Astrocyte (in vitro differentiated cells and primary cell): ENCODE measurements at regions not wholly inside any gene's neighbourhood (a gene's known extent, or its start where the extent isn't known, plus 50 kb on each side); places are given as distances from the start of the nearest gene placed in this dataset.

Source experiments
- DNase-seq: peaks from one replicate; pipeline ENCODE4 v3.0.0-alpha.2; 2010; ENCODE audit warnings: low read depth
- FAIRE-seq: peaks from 2 replicates; lab custom pipeline; 2011; peaks lifted over from hg19 to GRCh38; lab: Jason Lieb, UNC
- H2AFZ ChIP-seq: 2 replicates; pipeline ENCODE4 v1.6.0; 2012; ENCODE audit warnings: low read depth, low read length, inconsistent platforms
- H3K27ac ChIP-seq: 2 replicates; pipeline ENCODE4 v1.5.1; 2011; ENCODE audit warnings: low read depth, low read length, inconsistent platforms
- H3K27me3 ChIP-seq: 2 replicates; pipeline ENCODE4 v1.6.0; 2011; ENCODE audit warnings: low read length, inconsistent platforms; ENCODE audit not compliant: insufficient read depth
- H3K36me3 ChIP-seq: 2 replicates; pipeline ENCODE4 v1.5.1; 2011; ENCODE audit warnings: low read length, inconsistent platforms; ENCODE audit not compliant: insufficient read depth
- H3K4me1 ChIP-seq: 2 replicates; pipeline ENCODE4 v1.5.1; 2011; ENCODE audit warnings: low read length, inconsistent platforms; ENCODE audit not compliant: insufficient read depth
- H3K4me2 ChIP-seq: 2 replicates; pipeline ENCODE4 v1.6.0; 2012; ENCODE audit warnings: low read length, inconsistent platforms
- H3K4me3 ChIP-seq: 2 replicates; pipeline ENCODE4 v1.5.1; 2011; ENCODE audit warnings: low read depth, mild to moderate bottlenecking, low read length, inconsistent platforms; ENCODE audit not compliant: insufficient read depth
- H3K79me2 ChIP-seq: 2 replicates; pipeline ENCODE4 v1.6.0; 2012; ENCODE audit warnings: mild to moderate bottlenecking, low read length, inconsistent platforms; ENCODE audit not compliant: insufficient read depth
- H3K9ac ChIP-seq: 2 replicates; pipeline ENCODE4 v1.6.0; 2012; ENCODE audit warnings: mild to moderate bottlenecking, low read length, inconsistent platforms
- H3K9me3 ChIP-seq: 2 replicates; pipeline ENCODE4 v1.5.1; 2012; ENCODE audit warnings: low read depth, mild to moderate bottlenecking, low read length, inconsistent platforms; ENCODE audit not compliant: insufficient read depth
- H4K20me1 ChIP-seq: 2 replicates; pipeline ENCODE4 v1.6.0; 2012; ENCODE audit warnings: low read length, inconsistent platforms; ENCODE audit not compliant: insufficient read depth
- H3K27ac Mint-ChIP-seq: one replicate; pipeline ENCODE4 v1.8.0; 2021; ENCODE audit warnings: mild to moderate bottlenecking, mixed read lengths; ENCODE audit not compliant: unreplicated experiment
- H3K27me3 Mint-ChIP-seq: one replicate; pipeline ENCODE4 v1.8.0; 2021; ENCODE audit warnings: low read depth, mixed read lengths; ENCODE audit not compliant: unreplicated experiment
- H3K36me3 Mint-ChIP-seq: one replicate; pipeline ENCODE4 v1.8.0; 2021; ENCODE audit warnings: low read depth, mixed read lengths; ENCODE audit not compliant: unreplicated experiment
- H3K4me1 Mint-ChIP-seq: one replicate; pipeline ENCODE4 v1.8.0; 2021; ENCODE audit warnings: low read depth, mixed read lengths; ENCODE audit not compliant: unreplicated experiment
- H3K4me3 Mint-ChIP-seq: one replicate; pipeline ENCODE4 v1.8.0; 2021; ENCODE audit warnings: mild to moderate bottlenecking, moderate library complexity, mixed read lengths; ENCODE audit not compliant: unreplicated experiment
- H3K9me3 Mint-ChIP-seq: one replicate; pipeline ENCODE4 v1.8.0; 2021; ENCODE audit warnings: mild to moderate bottlenecking, mixed read lengths; ENCODE audit not compliant: unreplicated experiment
- EZH2 ChIP-seq: IDR thresholded peaks from 2 replicates; pipeline ENCODE4 v1.6.1; 2012; ENCODE audit warnings: mild to moderate bottlenecking, low read length, inconsistent platforms; ENCODE audit not compliant: insufficient read depth
- TF ChIP-seq, protein P1 (sequence below): IDR thresholded peaks from 2 replicates; pipeline ENCODE4 v1.5.1; 2011; ENCODE audit warnings: low read depth, mild to moderate bottlenecking, inconsistent platforms, low read length, moderate library complexity; ENCODE audit not compliant: insufficient read depth

DNA sequence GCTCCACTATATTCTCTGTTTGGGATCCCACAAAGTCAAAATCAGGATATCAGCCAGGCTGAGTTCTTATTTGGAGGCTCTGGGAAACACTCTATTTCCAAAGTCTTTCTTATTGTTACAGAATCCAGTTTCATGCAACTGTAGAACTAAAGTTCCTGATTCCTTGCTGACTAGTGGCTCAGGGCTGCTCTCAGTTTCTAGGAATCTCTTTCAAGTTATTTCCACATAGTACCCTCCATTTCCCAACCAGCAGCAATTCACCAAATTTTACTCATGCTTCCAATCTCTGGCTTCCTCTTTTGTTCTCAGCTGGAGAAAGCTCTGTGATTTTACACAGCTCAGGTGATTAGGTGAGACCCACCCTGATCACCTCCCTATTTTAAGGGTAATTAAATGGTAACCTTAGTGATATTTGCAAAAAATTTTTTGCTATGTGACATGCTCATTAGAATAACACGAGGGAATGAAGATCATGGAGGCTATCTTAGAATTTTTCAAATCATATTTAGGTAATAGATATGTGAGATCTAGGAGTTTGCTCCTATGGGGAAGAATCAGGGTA lies 794.9 kb upstream of the ARRDC3 start:
- TF ChIP-seq, protein P1, sequence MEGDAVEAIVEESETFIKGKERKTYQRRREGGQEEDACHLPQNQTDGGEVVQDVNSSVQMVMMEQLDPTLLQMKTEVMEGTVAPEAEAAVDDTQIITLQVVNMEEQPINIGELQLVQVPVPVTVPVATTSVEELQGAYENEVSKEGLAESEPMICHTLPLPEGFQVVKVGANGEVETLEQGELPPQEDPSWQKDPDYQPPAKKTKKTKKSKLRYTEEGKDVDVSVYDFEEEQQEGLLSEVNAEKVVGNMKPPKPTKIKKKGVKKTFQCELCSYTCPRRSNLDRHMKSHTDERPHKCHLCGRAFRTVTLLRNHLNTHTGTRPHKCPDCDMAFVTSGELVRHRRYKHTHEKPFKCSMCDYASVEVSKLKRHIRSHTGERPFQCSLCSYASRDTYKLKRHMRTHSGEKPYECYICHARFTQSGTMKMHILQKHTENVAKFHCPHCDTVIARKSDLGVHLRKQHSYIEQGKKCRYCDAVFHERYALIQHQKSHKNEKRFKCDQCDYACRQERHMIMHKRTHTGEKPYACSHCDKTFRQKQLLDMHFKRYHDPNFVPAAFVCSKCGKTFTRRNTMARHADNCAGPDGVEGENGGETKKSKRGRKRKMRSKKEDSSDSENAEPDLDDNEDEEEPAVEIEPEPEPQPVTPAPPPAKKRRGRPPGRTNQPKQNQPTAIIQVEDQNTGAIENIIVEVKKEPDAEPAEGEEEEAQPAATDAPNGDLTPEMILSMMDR, result no peak
- no peak for TF ChIP-seq EZH2
- Mint-ChIP-seq H3K27me3 (no peaks in the 10 kb centered on the region), H3K4me1 (no peaks in the 10 kb centered on the region), H3K9me3 (no peaks in the 10 kb centered on the region), H3K36me3 (no peaks in the 10 kb centered on the region), H3K4me3 (no peak overlapping the region), H3K27ac (no peak overlapping the region)
- Histone ChIP-seq H3K79me2 (no peaks in the 10 kb centered on the region), H3K4me2 (no peak overlapping the region), H3K36me3 (no peaks in the 10 kb centered on the region), H3K9me3 (no peaks in the 10 kb centered on the region), H3K9ac (no peak overlapping the region), H4K20me1 (no peaks in the 10 kb centered on the region), H3K27ac (no peak overlapping the region), H3K4me1 (no peaks in the 10 kb centered on the region), H2AFZ (no peak overlapping the region), H3K4me3 (no peak overlapping the region), H3K27me3 (no peaks in the 10 kb centered on the region)
- no peak for DNase-seq
- FAIRE-seq, result no peak

DNA sequence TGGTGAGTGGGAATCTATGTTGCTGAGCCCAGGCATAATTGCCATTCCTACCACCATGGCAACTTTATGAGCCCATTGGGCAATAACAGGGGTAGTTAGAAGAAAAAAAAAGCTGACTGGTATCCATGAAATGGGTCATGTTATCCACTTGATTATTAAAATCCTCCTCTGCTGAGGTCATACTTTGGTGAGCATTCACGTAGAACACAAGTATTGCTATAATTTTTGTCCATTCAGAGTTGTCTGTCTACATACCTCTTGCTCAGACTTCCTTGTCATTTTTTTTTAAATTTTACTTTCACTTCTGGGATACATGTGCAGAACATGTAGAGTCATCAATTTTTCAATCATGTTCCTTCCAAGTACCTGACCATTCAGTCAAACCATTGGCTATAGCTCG lies 780.8 kb upstream of the ARRDC3 start:
- no peaks in the 10 kb centered on the region for H3K36me3 ChIP-seq
- Mint-ChIP-seq H3K36me3 (no peaks in the 10 kb centered on the region), H3K4me1 (no peaks in the 10 kb centered on the region), H3K9me3 (no peaks in the 10 kb centered on the region), H3K27me3 (no peaks in the 10 kb centered on the region), H3K27ac (no peak overlapping the region), H3K4me3 (no peak overlapping the region)
- DNase-seq (no peak), FAIRE-seq (no peak)
- H3K4me1 ChIP-seq, result no peaks in the 10 kb centered on the region
- H2AFZ ChIP-seq, result no peak overlapping the region
- no peaks in the 10 kb centered on the region for H4K20me1 ChIP-seq
- no peak overlapping the region for H3K4me2 ChIP-seq
- no peak for TF ChIP-seq EZH2
- TF ChIP-seq, protein P1, result no peak
- no peaks in the 10 kb centered on the region for H3K27me3 ChIP-seq
- H3K9me3 ChIP-seq, result no peaks in the 10 kb centered on the region
- no peak overlapping the region for H3K27ac ChIP-seq
- no peak overlapping the region for H3K4me3 ChIP-seq
- H3K9ac ChIP-seq, result no peak overlapping the region
- H3K79me2 ChIP-seq, result no peaks in the 10 kb centered on the region

DNA sequence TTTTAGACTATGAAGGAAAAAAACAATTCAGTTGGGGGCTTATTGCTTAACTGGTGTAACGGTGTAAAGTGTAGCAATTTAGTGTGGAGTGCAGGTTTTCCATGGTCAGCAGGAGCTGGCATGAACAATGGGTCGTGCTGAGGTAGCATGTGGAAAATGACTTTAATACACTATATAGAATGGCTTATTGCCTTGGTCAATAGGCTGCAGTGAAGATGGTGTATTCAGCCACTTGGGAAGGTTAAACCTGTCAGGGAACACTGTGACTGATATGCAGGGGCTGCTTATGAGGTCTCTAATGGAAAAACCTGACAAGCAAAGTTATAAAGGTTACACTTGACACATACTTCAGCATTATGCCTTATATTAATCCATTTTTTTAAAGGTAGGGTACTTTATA lies 764.7 kb upstream of the ARRDC3 start:
- no peak overlapping the region for H3K4me3 Mint-ChIP-seq
- no peak overlapping the region for H3K27ac Mint-ChIP-seq

More for the DNA sequence above, 764.7 kb upstream of the ARRDC3 start:
- no peak overlapping the region for H2AFZ ChIP-seq
- no peaks in the 10 kb centered on the region for H3K27me3 Mint-ChIP-seq
- H3K27me3 ChIP-seq, result no peaks in the 10 kb centered on the region
- FAIRE-seq (no peak), DNase-seq (no peak)
- no peak overlapping the region for H3K9ac ChIP-seq
- no peaks in the 10 kb centered on the region for H4K20me1 ChIP-seq
- no peaks in the 10 kb centered on the region for H3K36me3 ChIP-seq
- no peaks in the 10 kb centered on the region for H3K4me1 ChIP-seq
- H3K79me2 ChIP-seq, result no peaks in the 10 kb centered on the region
- H3K4me2 ChIP-seq, result no peak overlapping the region
- H3K4me1 Mint-ChIP-seq, result no peaks in the 10 kb centered on the region
- no peak overlapping the region for H3K4me3 ChIP-seq
- no peak for TF ChIP-seq EZH2
- TF ChIP-seq, protein P1, result no peak
- H3K9me3 ChIP-seq, result no peaks in the 10 kb centered on the region
- no peak overlapping the region for H3K27ac ChIP-seq
- no peaks in the 10 kb centered on the region for H3K36me3 Mint-ChIP-seq
- no peaks in the 10 kb centered on the region for H3K9me3 Mint-ChIP-seq
